ENCODE measurements at regions not wholly inside any gene's neighbourhood (a gene's known extent, or its start where the extent isn't known, plus 50 kb on each side); places are given as distances from the start of the nearest gene placed in this dataset.

DNA sequence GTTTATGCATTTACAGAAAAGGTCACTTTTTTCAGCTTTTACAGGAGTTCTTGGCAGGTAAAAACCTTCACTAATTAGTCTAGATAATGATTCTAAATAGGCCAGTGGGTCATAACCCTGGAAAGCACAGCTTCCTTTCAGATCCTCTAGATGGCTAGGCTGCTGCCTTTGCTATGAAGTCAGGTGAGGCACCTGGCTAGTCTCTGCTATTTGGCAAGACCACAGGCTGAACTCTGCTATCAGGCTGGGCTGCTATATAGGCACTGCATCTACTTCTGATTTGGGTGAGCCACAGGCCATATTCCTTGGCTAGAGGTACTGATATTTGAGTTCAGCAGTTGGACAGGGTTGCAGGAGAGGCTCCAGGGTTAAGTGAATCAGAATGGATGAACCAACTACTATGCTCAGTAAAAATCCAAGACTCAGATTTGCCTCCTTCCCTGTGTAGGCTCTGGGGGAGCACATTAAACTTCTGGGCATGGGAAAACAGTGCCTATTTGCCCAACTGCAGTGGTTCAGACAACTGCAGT lies 665.7 kb upstream of the TBL1XR1 start:
- TF ChIP-seq, protein P1, sequence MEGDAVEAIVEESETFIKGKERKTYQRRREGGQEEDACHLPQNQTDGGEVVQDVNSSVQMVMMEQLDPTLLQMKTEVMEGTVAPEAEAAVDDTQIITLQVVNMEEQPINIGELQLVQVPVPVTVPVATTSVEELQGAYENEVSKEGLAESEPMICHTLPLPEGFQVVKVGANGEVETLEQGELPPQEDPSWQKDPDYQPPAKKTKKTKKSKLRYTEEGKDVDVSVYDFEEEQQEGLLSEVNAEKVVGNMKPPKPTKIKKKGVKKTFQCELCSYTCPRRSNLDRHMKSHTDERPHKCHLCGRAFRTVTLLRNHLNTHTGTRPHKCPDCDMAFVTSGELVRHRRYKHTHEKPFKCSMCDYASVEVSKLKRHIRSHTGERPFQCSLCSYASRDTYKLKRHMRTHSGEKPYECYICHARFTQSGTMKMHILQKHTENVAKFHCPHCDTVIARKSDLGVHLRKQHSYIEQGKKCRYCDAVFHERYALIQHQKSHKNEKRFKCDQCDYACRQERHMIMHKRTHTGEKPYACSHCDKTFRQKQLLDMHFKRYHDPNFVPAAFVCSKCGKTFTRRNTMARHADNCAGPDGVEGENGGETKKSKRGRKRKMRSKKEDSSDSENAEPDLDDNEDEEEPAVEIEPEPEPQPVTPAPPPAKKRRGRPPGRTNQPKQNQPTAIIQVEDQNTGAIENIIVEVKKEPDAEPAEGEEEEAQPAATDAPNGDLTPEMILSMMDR (IDR thresholded peaks at IDR 0.05), result no peak
- TF ChIP-seq EZH2 (IDR thresholded peaks at IDR 0.05; ENCODE audit: borderline replicate concordance, insufficient read depth, low read depth, low read length, poor library complexity, severe bottlenecking), result no peak
